Prostate gland (tissue), 2 donors: ENCODE measurements at regions not wholly inside any gene's neighbourhood (a gene's known extent, or its start where the extent isn't known, plus 50 kb on each side); places are given as distances from the start of the nearest gene placed in this dataset.

Experiments used
- DNase-seq: peaks from one replicate; pipeline ENCODE4 v3.0.0-alpha.2; 2019; ENCODE audit warnings: low spot score
- H3K27ac ChIP-seq, 2 donors: fragments of 200-600 bp; sonication (generic); 2 replicates each; pipeline ENCODE4 v1.5.1; 2017 to 2019
- H3K27me3 ChIP-seq: fragments of 200-600 bp; sonication (generic); replicated peaks from 2 replicates; pipeline ENCODE4 v1.5.1; 2019; ENCODE audit not compliant: insufficient read depth
- H3K36me3 ChIP-seq, 2 donors: fragments of 200-600 bp; sonication (generic); 1 replicate in 1 of 2; 2 replicates in 1 of 2; pipeline versions ENCODE4 v1.5.1 to v1.8.1; 2017 to 2019
- H3K4me1 ChIP-seq: fragments of 200-600 bp; sonication (generic); replicated peaks from 2 replicates; pipeline ENCODE4 v1.5.1; 2019
- H3K4me3 ChIP-seq, 2 donors: fragments of 200-600 bp; sonication (generic); 2 replicates each; pipeline ENCODE4 v1.5.1; 2017 to 2019
- H3K9me3 ChIP-seq: fragments of 200-600 bp; sonication (generic); 2 replicates; pipeline ENCODE4 v1.5.1; 2017
- CTCF ChIP-seq, 4 experiments: fragments of 200-600 bp in 2 of 4; fragments of 450-650 bp in 2 of 4; sonication (generic) in 2 of 4; IDR thresholded peaks; 1 replicate in 3 of 4; 2 replicates in 1 of 4; pipeline ENCODE4 v1.5.1; 2016 to 2019; ENCODE audit warnings: antibody characterized with exemption in 4 of 4, mild to moderate bottlenecking in 2 of 4, moderate library complexity in 2 of 4
- POLR2A ChIP-seq: fragments of 450-650 bp; IDR thresholded peaks from one replicate; pipeline ENCODE4 v1.6.1; 2016; ENCODE audit warnings: antibody characterized with exemption, mild to moderate bottlenecking
- POLR2AphosphoS5 ChIP-seq: sonication (generic); formaldehyde crosslinking; IDR thresholded peaks from one replicate; pipeline ENCODE4 v1.6.1; 2017; ENCODE audit warnings: antibody characterized with exemption
- WGBS: methylation state at CpG from one replicate; pipeline ENCODE4 v1.1.5; 2018; 5-methylcytosine and 5-hydroxymethylcytosine counted together
- intact Hi-C: fragments of 100-400 bp; cut with DNase I; formaldehyde crosslinking; loops from one replicate; pipeline ENCODE4 v1.14.2; 2022

- H3K27me3 ChIP-seq = no peaks in the 10 kb centered on the region
- whole genome bisulfite sequencing = 88% methylated on average over 24 of the region's 24 CpGs
- H3K27ac ChIP-seq = no peak overlapping the region
- TF ChIP-seq POLR2AphosphoS5 (no peak), POLR2A (no peak), CTCF (IDR thresholded peaks at IDR 0.05) (no peak)
- intact Hi-C loops = no loop called here
- no peaks in the 10 kb centered on the region for H3K4me1 ChIP-seq
- no peak for DNase-seq
- no peak overlapping the region for H3K4me3 ChIP-seq
- H3K9me3 ChIP-seq = no peaks in the 10 kb centered on the region
- H3K36me3 ChIP-seq = no peaks in the 10 kb centered on the region
Observed at GRCh38 chr6:170232186-170233002, 58.5 kb downstream of the DLL1 start.

GRCh38 chr6:170231293-170232185 lies 59.3 kb downstream of the DLL1 start:
- no peaks in the 10 kb centered on the region for H3K4me1 ChIP-seq
- H3K27ac ChIP-seq = no peak overlapping the region
- no peak for DNase-seq
- TF ChIP-seq POLR2A (no peak), POLR2AphosphoS5 (no peak), CTCF (IDR thresholded peaks at IDR 0.05) (no peak)
- intact Hi-C loops = no loop called here
- WGBS = 74% methylated on average over 22 of the region's 22 CpGs
- H3K9me3 ChIP-seq = no peaks in the 10 kb centered on the region
- no peak overlapping the region for H3K4me3 ChIP-seq
- no peaks in the 10 kb centered on the region for H3K27me3 ChIP-seq
- H3K36me3 ChIP-seq = no peaks in the 10 kb centered on the region

GRCh38 chr6:170230520-170231292 lies 60.2 kb downstream of the DLL1 start:
- Histone ChIP-seq H3K9me3 (no peaks in the 10 kb centered on the region), H3K27me3 (no peaks in the 10 kb centered on the region), H3K36me3 (no peaks in the 10 kb centered on the region), H3K4me1 (peaks cover 1% of the 10 kb centered on the region), H3K4me3 (no peak overlapping the region), H3K27ac (no peak overlapping the region)
- WGBS = 88% methylated on average over 19 of the region's 19 CpGs
- intact Hi-C loops = no loop called here
- DNase-seq = no peak
- no peak for TF ChIP-seq POLR2A
- no peak for TF ChIP-seq POLR2AphosphoS5
- TF ChIP-seq CTCF (IDR thresholded peaks at IDR 0.05) = no peak

GRCh38 chr6:170229851-170230519 lies 60.9 kb downstream of the DLL1 start:
- WGBS = 92% methylated on average over 25 of the region's 25 CpGs
- H3K27ac ChIP-seq = no peak overlapping the region

More at GRCh38 chr6:170229851-170230519, 60.9 kb downstream of the DLL1 start:
- Histone ChIP-seq H3K9me3 (no peaks in the 10 kb centered on the region), H3K4me1 (peaks cover 6% of the 10 kb centered on the region), H3K36me3 (no peaks in the 10 kb centered on the region), H3K27me3 (no peaks in the 10 kb centered on the region), H3K4me3 (no peak overlapping the region)
- no peak for DNase-seq
- intact Hi-C loops = no loop called here
- TF ChIP-seq CTCF (IDR thresholded peaks at IDR 0.05) (no peak), POLR2AphosphoS5 (no peak), POLR2A (no peak)
